HEK293 (cell line): ENCODE measurements at regions not wholly inside any gene's neighbourhood (a gene's known extent, or its start where the extent isn't known, plus 50 kb on each side); places are given as distances from the start of the nearest gene placed in this dataset.

Source experiments
- CTCF ChIP-seq: fragments of 450-650 bp; formaldehyde crosslinking; IDR thresholded peaks from 2 replicates; pipeline ENCODE4 v1.5.1; 2016; ENCODE audit warnings: missing biosample characterization, missing genetic modification characterization
- HOXA7 ChIP-seq: sonication (generic); formaldehyde crosslinking; IDR thresholded peaks from 2 replicates; pipeline ENCODE4 v1.8.1; 2022; ENCODE audit warnings: missing genetic modification reagents, borderline replicate concordance
- KLF1 ChIP-seq: fragments of 450-650 bp; formaldehyde crosslinking; IDR thresholded peaks from 2 replicates; pipeline ENCODE4 v1.5.1; 2016; ENCODE audit warnings: missing biosample characterization, missing genetic modification characterization
- TRIM28 ChIP-seq: IDR thresholded peaks from 2 replicates; pipeline ENCODE4 v1.6.1; 2011; ENCODE audit warnings: low read length, control low read depth, borderline replicate concordance
- ZBTB17 ChIP-seq: fragments of 450-650 bp; formaldehyde crosslinking; IDR thresholded peaks from 2 replicates; pipeline ENCODE4 v1.5.1; 2016; ENCODE audit warnings: missing biosample characterization, missing genetic modification characterization
- ZBTB20 ChIP-seq: fragments of 450-650 bp; formaldehyde crosslinking; IDR thresholded peaks from 2 replicates; pipeline ENCODE4 v1.5.1; 2016; ENCODE audit warnings: missing biosample characterization, missing genetic modification characterization
- ZBTB21 ChIP-seq: fragments of 450-650 bp; formaldehyde crosslinking; IDR thresholded peaks from 2 replicates; pipeline ENCODE4 v1.5.1; 2017; ENCODE audit warnings: missing biosample characterization, missing genetic modification characterization
- ZBTB8A ChIP-seq: fragments of 450-650 bp; formaldehyde crosslinking; IDR thresholded peaks from 2 replicates; pipeline ENCODE4 v1.5.1; 2016; ENCODE audit warnings: missing biosample characterization, missing genetic modification characterization
- ZNF23 ChIP-seq: fragments of 450-650 bp; formaldehyde crosslinking; IDR thresholded peaks from 2 replicates; pipeline ENCODE4 v1.5.1; 2016; ENCODE audit warnings: missing biosample characterization, missing genetic modification characterization, borderline replicate concordance
- ZNF24 ChIP-seq: fragments of 450-650 bp; formaldehyde crosslinking; IDR thresholded peaks from 2 replicates; pipeline ENCODE4 v1.5.1; 2016; ENCODE audit warnings: missing biosample characterization, missing genetic modification characterization
- ZNF324 ChIP-seq: fragments of 450-650 bp; formaldehyde crosslinking; IDR thresholded peaks from 2 replicates; pipeline ENCODE4 v1.5.1; 2016; ENCODE audit warnings: missing biosample characterization, missing genetic modification characterization

- TF ChIP-seq ZBTB17 (tag by site-specific recombination) (no peak), TRIM28 (no peak), KLF1 (tag by site-specific recombination) (no peak), ZNF23 (tag by site-specific recombination) (no peak), CTCF (tag by site-specific recombination) (no peak), HOXA7 (no peak), ZBTB20 (tag by site-specific recombination) (no peak), ZBTB21 (tag by site-specific recombination) (no peak), ZNF24 (tag by site-specific recombination) (no peak), ZBTB8A (tag by site-specific recombination) (no peak), ZNF324 (tag by site-specific recombination) (no peak)
These were observed 380.0 kb upstream of the SOX9 start for GRCh38 chr17:71740866-71741265.
